ENCODE measurements at regions not wholly inside any gene's neighbourhood (a gene's known extent, or its start where the extent isn't known, plus 50 kb on each side); places are given as distances from the start of the nearest gene placed in this dataset.
"Not testable (repeated sequence)": the region's sequence is repeated elsewhere in the genome, so short reads cannot be mapped to it uniquely, and the experiment has no call there.

- H3K4me1 ChIP-seq (ENCODE audit: insufficient read depth, low read length) = no peaks in the 10 kb centered on the region
- no peaks in the 10 kb centered on the region for H3K36me3 ChIP-seq (ENCODE audit: insufficient read depth, low read length)
- H3K9me3 ChIP-seq (ENCODE audit: low read length) = no peaks in the 10 kb centered on the region
- H3K27ac ChIP-seq (ENCODE audit: low read depth, low read length) = no peak overlapping the region
- H3K27me3 ChIP-seq (ENCODE audit: control insufficient read depth in 1 of 2, insufficient read depth in 2 of 2, low read length in 2 of 2) = no peaks in the 10 kb centered on the region
- H3K4me3 ChIP-seq (ENCODE audit: low read depth in 1 of 2, low read length in 2 of 2) = no peak overlapping the region
- H3K9ac ChIP-seq (ENCODE audit: low read length) = no peak overlapping the region
Measured at GRCh38 chr2:234793212-234793785, 158.5 kb upstream of the SH3BP4 start.

- Histone ChIP-seq H3K4me1 (ENCODE audit: insufficient read depth, low read length) (no peaks in the 10 kb centered on the region), H3K9me3 (ENCODE audit: low read length) (no peaks in the 10 kb centered on the region), H3K4me3 (ENCODE audit: low read depth in 1 of 2, low read length in 2 of 2) (no peak overlapping the region), H3K27me3 (ENCODE audit: control insufficient read depth in 1 of 2, insufficient read depth in 2 of 2, low read length in 2 of 2) (no peaks in the 10 kb centered on the region), H3K9ac (ENCODE audit: low read length) (no peak overlapping the region), H3K27ac (ENCODE audit: low read depth, low read length) (no peak overlapping the region), H3K36me3 (ENCODE audit: insufficient read depth, low read length) (no peaks in the 10 kb centered on the region)
Measured at GRCh38 chr2:234792621-234793022, 159.2 kb upstream of the SH3BP4 start.

- H3K9me3 ChIP-seq (ENCODE audit: low read length) = not testable (repeated sequence)
Measured at GRCh38 chr2:234792096-234792495, 159.7 kb upstream of the SH3BP4 start.

GRCh38 chr2:234790380-234790779 is 161.4 kb upstream of the SH3BP4 start:
- no peak overlapping the region for H3K4me3 ChIP-seq (ENCODE audit: low read depth in 1 of 2, low read length in 2 of 2)
- no peaks in the 10 kb centered on the region for H3K36me3 ChIP-seq (ENCODE audit: insufficient read depth, low read length)
- H3K27ac ChIP-seq (ENCODE audit: low read depth, low read length) = no peak overlapping the region
- no peaks in the 10 kb centered on the region for H3K27me3 ChIP-seq (ENCODE audit: control insufficient read depth in 1 of 2, insufficient read depth in 2 of 2, low read length in 2 of 2)
- no peaks in the 10 kb centered on the region for H3K9me3 ChIP-seq (ENCODE audit: low read length)
- H3K9ac ChIP-seq (ENCODE audit: low read length) = no peak overlapping the region
- H3K4me1 ChIP-seq (ENCODE audit: insufficient read depth, low read length) = no peaks in the 10 kb centered on the region

More at GRCh38 chr2:234792096-234792495, 159.7 kb upstream of the SH3BP4 start:
- H3K4me3 ChIP-seq (ENCODE audit: low read depth in 1 of 2, low read length in 2 of 2); H3K27me3 ChIP-seq (ENCODE audit: control insufficient read depth in 1 of 2, insufficient read depth in 2 of 2, low read length in 2 of 2); H3K4me1 ChIP-seq (ENCODE audit: insufficient read depth, low read length); H3K27ac ChIP-seq (ENCODE audit: low read depth, low read length); H3K36me3 ChIP-seq (ENCODE audit: insufficient read depth, low read length); H3K9ac ChIP-seq (ENCODE audit: low read length): not testable (repeated sequence)

GRCh38 chr2:234789556-234790325 is 162.1 kb upstream of the SH3BP4 start:
- no peak overlapping the region for H3K9ac ChIP-seq (ENCODE audit: low read length)
- no peak overlapping the region for H3K4me3 ChIP-seq (ENCODE audit: low read depth in 1 of 2, low read length in 2 of 2)
- no peaks in the 10 kb centered on the region for H3K9me3 ChIP-seq (ENCODE audit: low read length)
- no peak overlapping the region for H3K27ac ChIP-seq (ENCODE audit: low read depth, low read length)
- H3K4me1 ChIP-seq (ENCODE audit: insufficient read depth, low read length) = no peaks in the 10 kb centered on the region
- H3K36me3 ChIP-seq (ENCODE audit: insufficient read depth, low read length) = no peaks in the 10 kb centered on the region
- H3K27me3 ChIP-seq (ENCODE audit: control insufficient read depth in 1 of 2, insufficient read depth in 2 of 2, low read length in 2 of 2) = no peaks in the 10 kb centered on the region

- H3K4me3 ChIP-seq (ENCODE audit: low read depth in 1 of 2, low read length in 2 of 2) = no peak overlapping the region
- no peak overlapping the region for H3K27ac ChIP-seq (ENCODE audit: low read depth, low read length)
- H3K4me1 ChIP-seq (ENCODE audit: insufficient read depth, low read length) = no peaks in the 10 kb centered on the region
- H3K36me3 ChIP-seq (ENCODE audit: insufficient read depth, low read length) = no peaks in the 10 kb centered on the region
- H3K27me3 ChIP-seq (ENCODE audit: control insufficient read depth in 1 of 2, insufficient read depth in 2 of 2, low read length in 2 of 2) = no peaks in the 10 kb centered on the region
- H3K9me3 ChIP-seq (ENCODE audit: low read length) = peaks cover 3% of the 10 kb centered on the region
- H3K9ac ChIP-seq (ENCODE audit: low read length) = no peak overlapping the region
Measured at GRCh38 chr2:234788841-234789240, 163.0 kb upstream of the SH3BP4 start.

GRCh38 chr2:234788381-234788780 is 163.4 kb upstream of the SH3BP4 start:
- Histone ChIP-seq H3K4me1 (ENCODE audit: insufficient read depth, low read length) (no peaks in the 10 kb centered on the region), H3K27ac (ENCODE audit: low read depth, low read length) (no peak overlapping the region), H3K4me3 (ENCODE audit: low read depth in 1 of 2, low read length in 2 of 2) (no peak overlapping the region), H3K27me3 (ENCODE audit: control insufficient read depth in 1 of 2, insufficient read depth in 2 of 2, low read length in 2 of 2) (no peaks in the 10 kb centered on the region), H3K9me3 (ENCODE audit: low read length) (peaks cover 3% of the 10 kb centered on the region), H3K9ac (ENCODE audit: low read length) (no peak overlapping the region), H3K36me3 (ENCODE audit: insufficient read depth, low read length) (no peaks in the 10 kb centered on the region)

GRCh38 chr2:234787114-234787513 is 164.7 kb upstream of the SH3BP4 start:
- H3K36me3 ChIP-seq (ENCODE audit: insufficient read depth, low read length) = no peaks in the 10 kb centered on the region
- H3K9ac ChIP-seq (ENCODE audit: low read length) = no peak overlapping the region
- H3K4me3 ChIP-seq (ENCODE audit: low read depth in 1 of 2, low read length in 2 of 2) = no peak overlapping the region
- H3K4me1 ChIP-seq (ENCODE audit: insufficient read depth, low read length) = no peaks in the 10 kb centered on the region
- no peak overlapping the region for H3K27ac ChIP-seq (ENCODE audit: low read depth, low read length)
- H3K27me3 ChIP-seq (ENCODE audit: control insufficient read depth in 1 of 2, insufficient read depth in 2 of 2, low read length in 2 of 2) = no peaks in the 10 kb centered on the region
- H3K9me3 ChIP-seq (ENCODE audit: low read length) = peaks cover 3% of the 10 kb centered on the region

GRCh38 chr2:234773764-234774409 is 177.9 kb upstream of the SH3BP4 start:
- H3K27ac ChIP-seq (ENCODE audit: low read depth, low read length) = no peak overlapping the region
- H3K4me3 ChIP-seq (ENCODE audit: low read depth in 1 of 2, low read length in 2 of 2) = no peak overlapping the region
- no peaks in the 10 kb centered on the region for H3K9me3 ChIP-seq (ENCODE audit: low read length)
- no peaks in the 10 kb centered on the region for H3K4me1 ChIP-seq (ENCODE audit: insufficient read depth, low read length)
- H3K36me3 ChIP-seq (ENCODE audit: insufficient read depth, low read length) = no peaks in the 10 kb centered on the region
- H3K27me3 ChIP-seq (ENCODE audit: control insufficient read depth in 1 of 2, insufficient read depth in 2 of 2, low read length in 2 of 2) = no peaks in the 10 kb centered on the region
- H3K9ac ChIP-seq (ENCODE audit: low read length) = no peak overlapping the region

GRCh38 chr2:234773129-234773528 is 178.7 kb upstream of the SH3BP4 start:
- Histone ChIP-seq H3K4me1 (ENCODE audit: insufficient read depth, low read length) (no peaks in the 10 kb centered on the region), H3K4me3 (ENCODE audit: low read depth in 1 of 2, low read length in 2 of 2) (no peak overlapping the region), H3K27ac (ENCODE audit: low read depth, low read length) (no peak overlapping the region), H3K36me3 (ENCODE audit: insufficient read depth, low read length) (no peaks in the 10 kb centered on the region), H3K9ac (ENCODE audit: low read length) (no peak overlapping the region), H3K27me3 (ENCODE audit: control insufficient read depth in 1 of 2, insufficient read depth in 2 of 2, low read length in 2 of 2) (no peaks in the 10 kb centered on the region), H3K9me3 (ENCODE audit: low read length) (no peaks in the 10 kb centered on the region)

- Histone ChIP-seq H3K9me3 (ENCODE audit: low read length) (no peaks in the 10 kb centered on the region), H3K27me3 (ENCODE audit: control insufficient read depth in 1 of 2, insufficient read depth in 2 of 2, low read length in 2 of 2) (no peaks in the 10 kb centered on the region), H3K4me3 (ENCODE audit: low read depth in 1 of 2, low read length in 2 of 2) (no peak overlapping the region), H3K27ac (ENCODE audit: low read depth, low read length) (no peak overlapping the region), H3K4me1 (ENCODE audit: insufficient read depth, low read length) (no peaks in the 10 kb centered on the region), H3K36me3 (ENCODE audit: insufficient read depth, low read length) (no peaks in the 10 kb centered on the region), H3K9ac (ENCODE audit: low read length) (no peak overlapping the region)
Measured at GRCh38 chr2:234772733-234773060, 179.1 kb upstream of the SH3BP4 start.
